ENCODE measurements at regions not wholly inside any gene's neighbourhood (a gene's known extent, or its start where the extent isn't known, plus 50 kb on each side); places are given as distances from the start of the nearest gene placed in this dataset.

DNA sequence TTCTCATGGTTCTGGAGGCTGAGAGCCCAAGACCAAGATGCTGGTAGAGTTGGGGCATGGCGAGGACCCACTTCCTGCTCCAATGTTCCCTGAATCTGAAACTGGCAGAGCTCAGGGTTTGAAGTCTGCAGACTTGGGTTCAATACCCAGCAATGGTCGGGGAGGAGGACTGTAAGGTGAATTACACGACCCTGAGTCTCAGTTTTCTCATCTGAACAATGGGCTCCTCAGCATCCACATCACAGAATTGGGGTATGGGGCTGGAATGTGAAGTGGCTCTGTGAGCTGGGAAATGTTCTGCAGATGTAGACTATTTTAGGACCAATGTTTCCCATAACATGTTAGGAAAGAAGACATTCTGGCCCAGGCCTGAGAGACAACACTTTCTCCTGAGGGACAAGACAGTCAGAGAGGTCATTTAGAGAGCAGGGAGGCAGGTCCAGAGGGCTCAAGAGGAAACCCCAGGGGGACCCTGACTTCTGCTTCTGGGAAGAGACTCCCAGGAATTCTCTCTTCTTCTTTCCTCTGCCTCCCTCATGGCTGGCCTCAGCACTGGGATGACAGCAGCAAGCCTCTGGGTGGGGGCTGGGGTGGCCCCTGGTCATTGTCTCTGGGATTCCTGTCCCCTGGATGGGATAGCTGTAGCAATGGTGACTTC, 141.3 kb upstream of the PMEPA1 start:
- H3K4me3 ChIP-seq: no peak overlapping the region
- H3K4me1 ChIP-seq (ENCODE audit: insufficient read depth): no peaks in the 10 kb centered on the region
- no peaks in the 10 kb centered on the region for H3K9me2 ChIP-seq (ENCODE audit: insufficient read depth)
- H3K79me2 ChIP-seq (replicated peaks; ENCODE audit: insufficient read depth): no peaks in the 10 kb centered on the region
- no peak overlapping the region for H2AFZ ChIP-seq
- no peaks in the 10 kb centered on the region for H4K20me1 ChIP-seq (replicated peaks; ENCODE audit: insufficient read depth)
- Mint-ChIP-seq H3K9me3 (no peaks in the 10 kb centered on the region), H3K27ac (no peak overlapping the region), H3K4me1 (no peaks in the 10 kb centered on the region), H3K27me3 (ENCODE audit: insufficient read depth, low read depth, poor library complexity) (peaks cover 3% of the 10 kb centered on the region), H3K36me3 (ENCODE audit: low read depth) (no peaks in the 10 kb centered on the region), H3K4me3 (no peak overlapping the region)
- ATAC-seq (no peak), DNase-seq (ENCODE audit: low spot score) (no peak)
- no peak overlapping the region for H3K4me2 ChIP-seq
- no peak overlapping the region for H3K27ac ChIP-seq (ENCODE audit: low read depth)
- TF ChIP-seq JUNB (IDR thresholded peaks at IDR 0.05; ENCODE audit: unreplicated experiment) (no peak), NANOG (IDR thresholded peaks at IDR 0.05; ENCODE audit: borderline replicate concordance) (no peak), EZH2phosphoT487 (IDR thresholded peaks at IDR 0.05; ENCODE audit: unreplicated experiment) (no peak), CREB1 (CRISPR knock-in tag; IDR thresholded peaks at IDR 0.05; ENCODE audit: low read depth) (no peak)
- TF ChIP-seq, protein P1, sequence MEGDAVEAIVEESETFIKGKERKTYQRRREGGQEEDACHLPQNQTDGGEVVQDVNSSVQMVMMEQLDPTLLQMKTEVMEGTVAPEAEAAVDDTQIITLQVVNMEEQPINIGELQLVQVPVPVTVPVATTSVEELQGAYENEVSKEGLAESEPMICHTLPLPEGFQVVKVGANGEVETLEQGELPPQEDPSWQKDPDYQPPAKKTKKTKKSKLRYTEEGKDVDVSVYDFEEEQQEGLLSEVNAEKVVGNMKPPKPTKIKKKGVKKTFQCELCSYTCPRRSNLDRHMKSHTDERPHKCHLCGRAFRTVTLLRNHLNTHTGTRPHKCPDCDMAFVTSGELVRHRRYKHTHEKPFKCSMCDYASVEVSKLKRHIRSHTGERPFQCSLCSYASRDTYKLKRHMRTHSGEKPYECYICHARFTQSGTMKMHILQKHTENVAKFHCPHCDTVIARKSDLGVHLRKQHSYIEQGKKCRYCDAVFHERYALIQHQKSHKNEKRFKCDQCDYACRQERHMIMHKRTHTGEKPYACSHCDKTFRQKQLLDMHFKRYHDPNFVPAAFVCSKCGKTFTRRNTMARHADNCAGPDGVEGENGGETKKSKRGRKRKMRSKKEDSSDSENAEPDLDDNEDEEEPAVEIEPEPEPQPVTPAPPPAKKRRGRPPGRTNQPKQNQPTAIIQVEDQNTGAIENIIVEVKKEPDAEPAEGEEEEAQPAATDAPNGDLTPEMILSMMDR (conservative IDR thresholded peaks at IDR 0.05; ENCODE audit: low read depth in 2 of 2): no peak
- TF ChIP-seq, protein P2, sequence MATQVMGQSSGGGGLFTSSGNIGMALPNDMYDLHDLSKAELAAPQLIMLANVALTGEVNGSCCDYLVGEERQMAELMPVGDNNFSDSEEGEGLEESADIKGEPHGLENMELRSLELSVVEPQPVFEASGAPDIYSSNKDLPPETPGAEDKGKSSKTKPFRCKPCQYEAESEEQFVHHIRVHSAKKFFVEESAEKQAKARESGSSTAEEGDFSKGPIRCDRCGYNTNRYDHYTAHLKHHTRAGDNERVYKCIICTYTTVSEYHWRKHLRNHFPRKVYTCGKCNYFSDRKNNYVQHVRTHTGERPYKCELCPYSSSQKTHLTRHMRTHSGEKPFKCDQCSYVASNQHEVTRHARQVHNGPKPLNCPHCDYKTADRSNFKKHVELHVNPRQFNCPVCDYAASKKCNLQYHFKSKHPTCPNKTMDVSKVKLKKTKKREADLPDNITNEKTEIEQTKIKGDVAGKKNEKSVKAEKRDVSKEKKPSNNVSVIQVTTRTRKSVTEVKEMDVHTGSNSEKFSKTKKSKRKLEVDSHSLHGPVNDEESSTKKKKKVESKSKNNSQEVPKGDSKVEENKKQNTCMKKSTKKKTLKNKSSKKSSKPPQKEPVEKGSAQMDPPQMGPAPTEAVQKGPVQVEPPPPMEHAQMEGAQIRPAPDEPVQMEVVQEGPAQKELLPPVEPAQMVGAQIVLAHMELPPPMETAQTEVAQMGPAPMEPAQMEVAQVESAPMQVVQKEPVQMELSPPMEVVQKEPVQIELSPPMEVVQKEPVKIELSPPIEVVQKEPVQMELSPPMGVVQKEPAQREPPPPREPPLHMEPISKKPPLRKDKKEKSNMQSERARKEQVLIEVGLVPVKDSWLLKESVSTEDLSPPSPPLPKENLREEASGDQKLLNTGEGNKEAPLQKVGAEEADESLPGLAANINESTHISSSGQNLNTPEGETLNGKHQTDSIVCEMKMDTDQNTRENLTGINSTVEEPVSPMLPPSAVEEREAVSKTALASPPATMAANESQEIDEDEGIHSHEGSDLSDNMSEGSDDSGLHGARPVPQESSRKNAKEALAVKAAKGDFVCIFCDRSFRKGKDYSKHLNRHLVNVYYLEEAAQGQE (IDR thresholded peaks at IDR 0.05; ENCODE audit: unreplicated experiment): no peak
- no peaks in the 10 kb centered on the region for H3K27me3 ChIP-seq (ENCODE audit: insufficient read depth)
- H3F3A ChIP-seq (replicated peaks; ENCODE audit: low read depth): no peaks in the 10 kb centered on the region
- H3K36me3 ChIP-seq (ENCODE audit: insufficient read depth): no peaks in the 10 kb centered on the region

DNA sequence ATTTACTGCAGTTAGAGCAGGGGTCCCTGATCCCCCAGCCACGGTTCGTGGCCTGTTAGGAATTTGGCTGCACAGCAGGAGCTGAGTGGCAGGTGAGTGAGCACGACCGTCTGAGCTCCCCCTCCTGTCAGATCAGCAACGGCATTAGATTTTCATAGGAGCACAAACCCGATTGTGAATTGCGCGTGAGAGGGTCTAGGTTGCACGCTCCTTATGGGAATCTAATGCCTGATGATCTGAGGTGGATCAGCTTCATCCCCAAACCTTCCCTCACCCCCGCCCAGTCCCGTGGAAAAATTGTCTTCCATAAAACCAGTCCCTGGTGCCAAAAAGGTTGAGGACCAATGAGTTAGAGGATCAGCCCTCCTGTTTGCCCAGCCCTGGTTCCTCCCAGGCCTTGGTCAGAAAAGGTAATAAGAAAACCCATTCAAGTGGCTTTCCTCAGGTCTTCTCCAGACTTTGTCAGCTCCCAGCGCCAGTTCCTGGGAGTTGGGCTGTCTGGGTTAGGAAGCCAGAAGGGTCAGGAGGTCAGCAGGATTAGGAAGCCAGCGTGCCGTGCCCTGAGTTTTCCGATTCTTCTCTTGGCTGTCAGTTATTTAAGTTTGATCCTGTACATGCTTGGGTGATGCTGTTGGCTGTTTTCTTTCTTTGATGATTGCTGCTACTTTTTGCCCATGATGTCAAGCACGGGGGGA, 139.9 kb upstream of the PMEPA1 start:
- H3K4me1 Mint-ChIP-seq: no peaks in the 10 kb centered on the region
- TF ChIP-seq, protein P3, sequence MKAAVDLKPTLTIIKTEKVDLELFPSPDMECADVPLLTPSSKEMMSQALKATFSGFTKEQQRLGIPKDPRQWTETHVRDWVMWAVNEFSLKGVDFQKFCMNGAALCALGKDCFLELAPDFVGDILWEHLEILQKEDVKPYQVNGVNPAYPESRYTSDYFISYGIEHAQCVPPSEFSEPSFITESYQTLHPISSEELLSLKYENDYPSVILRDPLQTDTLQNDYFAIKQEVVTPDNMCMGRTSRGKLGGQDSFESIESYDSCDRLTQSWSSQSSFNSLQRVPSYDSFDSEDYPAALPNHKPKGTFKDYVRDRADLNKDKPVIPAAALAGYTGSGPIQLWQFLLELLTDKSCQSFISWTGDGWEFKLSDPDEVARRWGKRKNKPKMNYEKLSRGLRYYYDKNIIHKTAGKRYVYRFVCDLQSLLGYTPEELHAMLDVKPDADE (IDR thresholded peaks at IDR 0.05): no peak
- TF ChIP-seq ZNF114 (CRISPR knock-in tag; IDR thresholded peaks at IDR 0.05): no peak
- no peak for TF ChIP-seq STAT1 (IDR thresholded peaks at IDR 0.05; ENCODE audit: unreplicated experiment)
- no peak for TF ChIP-seq NANOG (IDR thresholded peaks at IDR 0.05; ENCODE audit: borderline replicate concordance)
- no peak for TF ChIP-seq JUNB (IDR thresholded peaks at IDR 0.05; ENCODE audit: unreplicated experiment)
- TF ChIP-seq, protein P1 (conservative IDR thresholded peaks at IDR 0.05; ENCODE audit: low read depth in 2 of 2): no peak
- no peak for TF ChIP-seq EZH2phosphoT487 (IDR thresholded peaks at IDR 0.05; ENCODE audit: unreplicated experiment)
- TF ChIP-seq CREB1 (CRISPR knock-in tag; IDR thresholded peaks at IDR 0.05; ENCODE audit: low read depth): no peak

More for the DNA sequence above, 139.9 kb upstream of the PMEPA1 start:
- H3K4me3 Mint-ChIP-seq: no peak overlapping the region
- Histone ChIP-seq H3K79me2 (replicated peaks; ENCODE audit: insufficient read depth) (no peaks in the 10 kb centered on the region), H3K4me3 (no peak overlapping the region), H4K20me1 (replicated peaks; ENCODE audit: insufficient read depth) (no peaks in the 10 kb centered on the region), H2AFZ (no peak overlapping the region), H3K9me2 (ENCODE audit: insufficient read depth) (no peaks in the 10 kb centered on the region), H3K27ac (ENCODE audit: low read depth) (no peak overlapping the region), H3F3A (replicated peaks; ENCODE audit: low read depth) (no peaks in the 10 kb centered on the region), H3K4me2 (no peak overlapping the region), H3K36me3 (ENCODE audit: insufficient read depth) (no peaks in the 10 kb centered on the region), H3K4me1 (ENCODE audit: insufficient read depth) (no peaks in the 10 kb centered on the region), H3K27me3 (ENCODE audit: insufficient read depth) (no peaks in the 10 kb centered on the region)
- no peak for ATAC-seq
- H3K36me3 Mint-ChIP-seq (ENCODE audit: low read depth): no peaks in the 10 kb centered on the region
- no peak overlapping the region for H3K27ac Mint-ChIP-seq
- DNase-seq (ENCODE audit: low spot score): no peak
- no peaks in the 10 kb centered on the region for H3K9me3 Mint-ChIP-seq
- peaks cover 2% of the 10 kb centered on the region for H3K27me3 Mint-ChIP-seq (ENCODE audit: insufficient read depth, low read depth, poor library complexity)
